PC-3 (cell line): ENCODE measurements at regions not wholly inside any gene's neighbourhood (a gene's known extent, or its start where the extent isn't known, plus 50 kb on each side); places are given as distances from the start of the nearest gene placed in this dataset.

ENCODE experiments used
- ATAC-seq: fragments of 200-7000 bp; cut with Tn5 transposase; 2 replicates; pipeline ENCODE4 v1.9.1; 2020; ENCODE audit warnings: mild to moderate bottlenecking, moderate library complexity
- BruUV-seq: library from RNA; stranded (reverse); fragments of 400-500 nt; replicated peaks from 2 replicates; lab custom pipeline; 2021; lab: Mats Ljungman, UMichigan
- CTCF ChIA-PET: fragments of 300-600 bp; sonication (Branson Sonifier 250); formaldehyde crosslinking; loops from one replicate; lab custom pipeline; 2022; ENCODE audit warnings: antibody characterized with exemption; lab: Charles Lee
- POLR2A ChIA-PET: fragments of 300-600 bp; sonication (Branson Sonifier 250); formaldehyde crosslinking; loops from one replicate; lab custom pipeline; 2022; ENCODE audit warnings: antibody characterized with exemption; ENCODE audit not compliant: unreplicated experiment; lab: Charles Lee
- DNase-seq: peaks from one replicate; pipeline ENCODE4 v3.0.0-alpha.2; 2015
- H2AFZ ChIP-seq: fragments of 300-600 bp; sonication (generic); 2 replicates; pipeline ENCODE4 v1.6.0; 2016; ENCODE audit warnings: antibody characterized with exemption, low read length
- H3F3A ChIP-seq: fragments of 300-600 bp; sonication (generic); one replicate; pipeline ENCODE4 v1.6.0; 2017; ENCODE audit warnings: antibody characterized with exemption, low read length, control low read depth, mild to moderate bottlenecking; ENCODE audit not compliant: unreplicated experiment
- H3K27ac ChIP-seq: fragments of 300-600 bp; sonication (generic); 2 replicates; pipeline ENCODE4 v1.5.1; 2016; ENCODE audit warnings: mild to moderate bottlenecking, low read length
- H3K27me3 ChIP-seq: fragments of 300-600 bp; sonication (generic); 2 replicates; pipeline ENCODE4 v1.6.1; 2016; ENCODE audit warnings: low read length, mixed read lengths
- H3K36me3 ChIP-seq: fragments of 300-600 bp; sonication (generic); 2 replicates; pipeline ENCODE4 v1.6.1; 2016; ENCODE audit warnings: low read depth, mixed run types, low read length, mixed read lengths
- H3K4me1 ChIP-seq: fragments of 300-600 bp; sonication (generic); 2 replicates; pipeline ENCODE4 v1.5.1; 2016; ENCODE audit warnings: low read length; ENCODE audit not compliant: insufficient read depth
- H3K4me2 ChIP-seq: fragments of 300-600 bp; sonication (generic); 2 replicates; pipeline ENCODE4 v1.6.0; 2016; ENCODE audit warnings: low read length
- H3K4me3 ChIP-seq: fragments of 300-600 bp; sonication (generic); 2 replicates; pipeline ENCODE4 v1.5.1; 2016; ENCODE audit warnings: mild to moderate bottlenecking, low read length, mixed read lengths
- H3K79me2 ChIP-seq: fragments of 300-600 bp; sonication (generic); 2 replicates; pipeline ENCODE4 v1.6.1; 2017; ENCODE audit warnings: low read length, mixed read lengths
- H3K9ac ChIP-seq: fragments of 300-600 bp; sonication (generic); 2 replicates; pipeline ENCODE4 v1.6.0; 2016; ENCODE audit warnings: mild to moderate bottlenecking, low read length
- H3K9me2 ChIP-seq: fragments of 300-600 bp; sonication (generic); replicated peaks from 2 replicates; pipeline ENCODE4 v1.6.1; 2016; ENCODE audit warnings: mixed run types, low read length, mixed read lengths
- H3K9me3 ChIP-seq: fragments of 300-600 bp; sonication (generic); 2 replicates; pipeline ENCODE4 v1.6.1; 2016; ENCODE audit warnings: low read length, mixed read lengths
- H4K20me1 ChIP-seq: fragments of 300-600 bp; sonication (generic); 2 replicates; pipeline ENCODE4 v1.6.1; 2016; ENCODE audit warnings: low read length, mixed read lengths
- EZH2 ChIP-seq: fragments of 300-600 bp; sonication (generic); IDR thresholded peaks from one replicate; pipeline ENCODE4 v1.6.1; 2017; ENCODE audit warnings: antibody characterized with exemption, mild to moderate bottlenecking, low read length; ENCODE audit not compliant: unreplicated experiment
- EZH2phosphoT487 ChIP-seq: fragments of 300-600 bp; sonication (generic); IDR thresholded peaks from 2 replicates; pipeline ENCODE4 v1.6.1; 2018; ENCODE audit warnings: mild to moderate bottlenecking, antibody characterized with exemption, low read length, borderline replicate concordance
- intact Hi-C: fragments of 100-400 bp; cut with micrococcal nuclease; formaldehyde crosslinking; loops from 2 replicates; pipeline ENCODE4 v1.9.0; 2023
- TF ChIP-seq, protein P1 (sequence below): fragments of 300-600 bp; sonication (generic); conservative IDR thresholded peaks from 2 replicates; pipeline ENCODE4 v1.5.1; 2017; ENCODE audit warnings: antibody characterized with exemption, low read depth, mild to moderate bottlenecking, low read length

GRCh38 chr2:3025261-3025660 lies 352.4 kb downstream of the EIPR1 start:
- ATAC-seq (no peak), DNase-seq (no peak)
- H3K9me2 ChIP-seq: no peaks in the 10 kb centered on the region
- no peaks in the 10 kb centered on the region for H3K79me2 ChIP-seq
- H2AFZ ChIP-seq: no peak overlapping the region
- no TSS peak for BruUV-seq
- H3K27me3 ChIP-seq: peaks cover 57% of the 10 kb centered on the region
- intact Hi-C loops: no loop called here
- POLR2A ChIA-PET: no interaction called here
- H3K9me3 ChIP-seq: no peaks in the 10 kb centered on the region
- TF ChIP-seq EZH2 (no peak), EZH2phosphoT487 (no peak)
- TF ChIP-seq, protein P1, sequence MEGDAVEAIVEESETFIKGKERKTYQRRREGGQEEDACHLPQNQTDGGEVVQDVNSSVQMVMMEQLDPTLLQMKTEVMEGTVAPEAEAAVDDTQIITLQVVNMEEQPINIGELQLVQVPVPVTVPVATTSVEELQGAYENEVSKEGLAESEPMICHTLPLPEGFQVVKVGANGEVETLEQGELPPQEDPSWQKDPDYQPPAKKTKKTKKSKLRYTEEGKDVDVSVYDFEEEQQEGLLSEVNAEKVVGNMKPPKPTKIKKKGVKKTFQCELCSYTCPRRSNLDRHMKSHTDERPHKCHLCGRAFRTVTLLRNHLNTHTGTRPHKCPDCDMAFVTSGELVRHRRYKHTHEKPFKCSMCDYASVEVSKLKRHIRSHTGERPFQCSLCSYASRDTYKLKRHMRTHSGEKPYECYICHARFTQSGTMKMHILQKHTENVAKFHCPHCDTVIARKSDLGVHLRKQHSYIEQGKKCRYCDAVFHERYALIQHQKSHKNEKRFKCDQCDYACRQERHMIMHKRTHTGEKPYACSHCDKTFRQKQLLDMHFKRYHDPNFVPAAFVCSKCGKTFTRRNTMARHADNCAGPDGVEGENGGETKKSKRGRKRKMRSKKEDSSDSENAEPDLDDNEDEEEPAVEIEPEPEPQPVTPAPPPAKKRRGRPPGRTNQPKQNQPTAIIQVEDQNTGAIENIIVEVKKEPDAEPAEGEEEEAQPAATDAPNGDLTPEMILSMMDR: no peak
- CTCF ChIA-PET: no interaction called here
- H3K4me1 ChIP-seq: no peaks in the 10 kb centered on the region
- no peak overlapping the region for H3K4me3 ChIP-seq
- H3K27ac ChIP-seq: no peak overlapping the region
- no peaks in the 10 kb centered on the region for H3F3A ChIP-seq
- no peak overlapping the region for H3K9ac ChIP-seq
- no peak overlapping the region for H3K4me2 ChIP-seq
- no peaks in the 10 kb centered on the region for H3K36me3 ChIP-seq
- H4K20me1 ChIP-seq: no peaks in the 10 kb centered on the region

DNA sequence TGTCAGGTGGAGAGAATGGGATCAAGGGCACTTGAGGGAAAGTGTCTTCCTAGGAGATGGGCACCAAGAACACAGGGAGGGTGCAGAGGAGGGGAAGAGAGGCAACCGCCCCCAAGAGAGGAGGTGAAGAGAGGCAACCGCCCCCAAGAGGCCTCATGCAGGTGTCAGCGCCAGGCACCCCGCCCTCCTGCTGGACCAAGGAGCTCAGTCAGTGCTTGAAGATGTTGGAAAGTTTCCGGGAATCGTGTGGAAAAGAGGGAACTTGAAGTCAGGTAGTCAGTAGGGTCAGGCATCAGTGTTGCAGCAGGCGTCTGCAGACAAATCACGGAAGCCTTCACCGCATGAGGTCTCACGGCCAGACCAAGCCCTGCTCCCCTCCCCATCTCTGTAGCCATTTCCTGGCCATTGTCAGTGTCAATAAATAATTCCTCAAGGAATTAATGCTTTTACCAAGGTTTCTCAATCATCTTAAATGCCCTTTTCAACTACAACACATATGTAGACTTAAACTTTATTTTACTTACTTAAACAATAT lies 353.1 kb downstream of the EIPR1 start:
- ChIA-PET CTCF (no interaction called here), POLR2A (no interaction called here)
- H3K27me3 ChIP-seq: peaks cover 57% of the 10 kb centered on the region
- no peaks in the 10 kb centered on the region for H3K9me3 ChIP-seq
- TF ChIP-seq, protein P1: no peak
- TF ChIP-seq EZH2: no peak
- no peak for TF ChIP-seq EZH2phosphoT487
- intact Hi-C loops: no loop called here
- no peak overlapping the region for H3K27ac ChIP-seq
- no peak overlapping the region for H3K9ac ChIP-seq
- H3K4me2 ChIP-seq: no peak overlapping the region
- no peaks in the 10 kb centered on the region for H3K36me3 ChIP-seq
- H3K4me3 ChIP-seq: no peak overlapping the region
- DNase-seq: no peak
- H3F3A ChIP-seq: no peaks in the 10 kb centered on the region
- no peaks in the 10 kb centered on the region for H3K9me2 ChIP-seq
- BruUV-seq: no TSS peak
- ATAC-seq: no peak
- H3K4me1 ChIP-seq: no peaks in the 10 kb centered on the region
- no peaks in the 10 kb centered on the region for H3K79me2 ChIP-seq
- H4K20me1 ChIP-seq: no peaks in the 10 kb centered on the region
- H2AFZ ChIP-seq: no peak overlapping the region

- Histone ChIP-seq H3K4me3 (no peak overlapping the region), H3K79me2 (no peaks in the 10 kb centered on the region), H2AFZ (no peak overlapping the region), H3K27me3 (peaks cover 52% of the 10 kb centered on the region), H3K36me3 (no peaks in the 10 kb centered on the region), H4K20me1 (no peaks in the 10 kb centered on the region), H3K27ac (no peak overlapping the region), H3K4me1 (no peaks in the 10 kb centered on the region), H3F3A (no peaks in the 10 kb centered on the region), H3K4me2 (no peak overlapping the region), H3K9ac (no peak overlapping the region), H3K9me3 (no peaks in the 10 kb centered on the region), H3K9me2 (no peaks in the 10 kb centered on the region)
- BruUV-seq: no TSS peak
- DNase-seq (no peak), ATAC-seq (no peak)
- POLR2A ChIA-PET: no interaction called here
- TF ChIP-seq EZH2phosphoT487 (no peak), EZH2 (no peak)
- TF ChIP-seq, protein P1: no peak
- CTCF ChIA-PET: no interaction called here
- intact Hi-C loops: no loop called here
These were observed 354.1 kb downstream of the EIPR1 start for GRCh38 chr2:3023531-3023930.
